Caki2 (cell line): ENCODE measurements at regions not wholly inside any gene's neighbourhood (a gene's known extent, or its start where the extent isn't known, plus 50 kb on each side); places are given as distances from the start of the nearest gene placed in this dataset.
"Not testable (repeated sequence)": the region's sequence is repeated elsewhere in the genome, so short reads cannot be mapped to it uniquely, and the experiment has no call there.

Source experiments
- DNase-seq: peaks from one replicate; pipeline ENCODE4 v3.0.0-alpha.2; 2015; ENCODE audit warnings: low read depth
- in situ Hi-C: cut with HindIII; loops from 2 replicates; pipeline ENCODE4 v1.10.0; 2016; ENCODE audit warnings: low sequenced_read_pairs, low pct_unique_long_range_greater_than_20kb, mixed read lengths

- no peak for DNase-seq
- in situ Hi-C loops, result no loop called here
These were observed 260.4 kb downstream of the LPIN1 start for GRCh38 chr2:12006850-12007249.

GRCh38 chr2:12007282-12007681 lies 260.9 kb downstream of the LPIN1 start:
- in situ Hi-C loops, result no loop called here
- DNase-seq, result no peak

GRCh38 chr2:12008425-12009061 lies 262.1 kb downstream of the LPIN1 start:
- in situ Hi-C loops, result no loop called here
- DNase-seq, result peak; percentile 50

DNA sequence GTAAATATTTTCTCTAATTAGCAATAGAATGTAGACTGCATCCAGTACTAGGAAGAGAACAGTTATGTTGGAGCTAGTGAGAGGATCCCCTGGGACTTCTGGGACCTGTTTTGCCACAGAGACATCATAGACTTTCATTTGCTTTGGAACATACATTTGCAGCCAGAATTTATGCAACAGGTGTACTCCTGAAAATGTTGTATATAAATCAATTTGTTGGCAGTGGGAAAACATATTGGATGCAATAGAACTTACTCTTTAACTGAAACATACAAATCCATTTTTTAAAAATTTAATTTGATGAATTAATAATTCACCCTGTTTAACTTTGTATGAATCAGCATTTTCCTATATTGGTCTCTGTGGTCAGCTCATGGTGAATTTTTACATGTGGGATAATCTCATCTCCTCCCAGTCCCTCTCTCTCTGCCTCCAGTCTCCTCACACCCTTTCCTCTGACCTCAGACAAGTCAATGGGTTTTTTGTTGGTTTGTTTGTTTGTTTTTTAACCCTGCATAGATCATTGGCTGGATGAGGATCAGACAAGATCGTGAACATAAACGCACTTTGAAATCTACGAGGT lies 263.0 kb downstream of the LPIN1 start:
- peak; percentile 63 for DNase-seq
- in situ Hi-C loops, result no loop called here

GRCh38 chr2:12010059-12010458 lies 263.6 kb downstream of the LPIN1 start:
- in situ Hi-C loops, result no loop called here
- DNase-seq, result no peak

- no peak for DNase-seq
These were observed 264.3 kb downstream of the LPIN1 start for GRCh38 chr2:12010779-12011178.

GRCh38 chr2:12014088-12014960 lies 267.9 kb downstream of the LPIN1 start:
- in situ Hi-C loops, result no loop called here
- DNase-seq, result no peak

More at GRCh38 chr2:12010779-12011178, 264.3 kb downstream of the LPIN1 start:
- in situ Hi-C loops, result no loop called here

- in situ Hi-C loops, result no loop called here
- DNase-seq, result no peak
These were observed 271.2 kb downstream of the LPIN1 start for GRCh38 chr2:12017499-12018157.

DNA sequence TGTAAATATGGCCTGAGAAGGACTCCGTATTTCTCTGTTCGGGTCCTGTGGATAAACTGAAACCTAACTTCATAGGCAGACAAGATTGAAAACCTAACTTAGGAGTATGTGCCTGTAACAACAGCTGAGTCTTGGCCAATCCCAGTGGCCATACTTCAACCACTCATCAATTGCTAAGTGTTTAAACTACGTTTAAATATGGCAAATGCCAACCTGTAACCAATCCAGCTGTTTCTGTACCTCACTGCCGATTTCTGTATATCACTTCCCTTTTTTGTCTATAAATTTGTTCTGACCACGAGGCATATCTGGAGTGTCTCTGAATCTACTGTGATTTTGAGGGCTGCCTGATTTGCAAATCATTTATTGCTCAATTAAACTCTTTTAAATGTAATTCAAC lies 272.3 kb downstream of the LPIN1 start:
- DNase-seq, result not testable (repeated sequence)

DNA sequence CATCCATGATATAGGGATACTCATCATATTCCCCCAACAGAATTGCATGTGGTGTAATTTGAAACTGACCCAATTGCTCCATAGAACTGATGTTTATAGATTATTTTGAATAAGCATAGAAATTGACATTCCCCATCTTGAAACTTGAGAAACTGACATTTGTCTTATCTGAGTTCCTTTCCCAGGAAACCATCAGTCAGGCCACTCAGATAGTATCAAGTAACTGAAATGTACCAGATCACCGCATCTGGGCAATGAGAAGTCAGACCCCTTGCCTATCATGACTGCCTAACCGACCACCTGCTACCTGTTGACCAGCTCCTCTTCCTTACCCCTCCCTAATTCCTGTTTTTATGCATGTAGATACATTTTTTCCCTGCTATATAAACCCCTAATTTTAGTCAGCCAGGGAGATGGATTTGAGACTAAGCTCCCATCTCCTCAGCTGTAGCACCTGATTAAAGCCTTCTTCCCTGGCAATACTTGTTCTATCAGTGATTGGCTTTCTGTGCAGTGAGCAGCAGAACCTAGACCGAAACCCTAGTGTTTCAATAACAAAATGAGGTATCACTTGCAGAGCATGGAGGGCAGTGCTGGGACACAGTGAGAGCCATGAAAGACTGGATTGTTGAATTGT lies 274.5 kb downstream of the LPIN1 start:
- in situ Hi-C loops, result no loop called here

More for the DNA sequence above, 272.3 kb downstream of the LPIN1 start:
- in situ Hi-C loops, result not testable (repeated sequence)

DNA sequence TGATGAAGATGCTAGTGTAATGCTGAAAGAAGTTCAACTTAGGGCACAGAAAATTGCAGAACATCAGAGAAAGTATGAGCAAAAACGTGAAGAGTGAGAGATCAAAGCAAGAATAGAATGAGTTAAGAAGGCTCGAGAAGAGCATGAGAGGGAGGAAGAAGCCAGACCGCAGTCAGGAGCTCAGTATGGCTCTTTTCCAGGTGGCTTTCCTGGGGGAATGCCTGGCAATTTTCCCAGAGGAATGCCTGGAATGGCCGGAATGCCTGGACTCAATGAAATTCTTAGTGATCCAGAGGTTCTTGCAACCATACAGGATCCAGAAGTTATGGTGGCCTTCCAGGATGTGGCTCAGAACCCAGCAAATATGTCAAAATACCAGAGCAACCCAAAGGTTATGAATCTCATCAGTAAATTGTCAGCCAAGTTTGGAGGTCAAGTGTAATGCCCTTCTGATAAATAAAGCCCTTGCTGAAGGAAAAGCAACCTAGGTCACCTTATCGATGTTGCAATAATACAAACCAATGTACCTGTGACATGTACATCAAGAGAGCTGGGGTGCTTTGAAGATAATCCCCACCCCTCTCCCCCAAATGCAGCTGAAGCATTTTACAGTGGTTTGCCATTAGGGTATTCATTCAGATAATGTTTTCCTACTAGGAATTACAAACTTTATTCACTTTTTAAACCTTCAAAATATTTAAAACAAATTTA lies 277.9 kb downstream of the LPIN1 start:
- in situ Hi-C loops, result not testable (repeated sequence)
- peak; percentile 60 for DNase-seq

More for the DNA sequence above, 274.5 kb downstream of the LPIN1 start:
- no peak for DNase-seq

DNA sequence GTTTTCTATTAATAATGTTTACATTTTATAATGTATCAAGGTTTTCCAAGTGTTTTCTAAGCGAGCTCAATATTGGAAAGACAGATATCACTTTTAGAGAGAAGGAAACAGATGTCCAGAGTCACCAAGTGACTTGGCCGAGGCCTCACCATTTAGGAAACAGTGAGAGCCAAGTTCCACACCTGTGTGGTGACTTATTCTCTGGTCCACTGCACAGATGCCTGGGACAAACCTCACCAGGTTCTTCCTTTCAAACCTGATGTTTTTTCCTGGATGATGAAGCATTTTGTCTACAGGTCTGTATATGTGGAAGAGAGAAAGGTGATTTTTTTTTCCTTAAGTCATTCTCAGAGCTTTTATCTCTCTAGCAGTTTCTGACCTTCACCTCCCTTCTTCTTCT lies 280.7 kb downstream of the LPIN1 start:
- in situ Hi-C loops, result no loop called here

DNA sequence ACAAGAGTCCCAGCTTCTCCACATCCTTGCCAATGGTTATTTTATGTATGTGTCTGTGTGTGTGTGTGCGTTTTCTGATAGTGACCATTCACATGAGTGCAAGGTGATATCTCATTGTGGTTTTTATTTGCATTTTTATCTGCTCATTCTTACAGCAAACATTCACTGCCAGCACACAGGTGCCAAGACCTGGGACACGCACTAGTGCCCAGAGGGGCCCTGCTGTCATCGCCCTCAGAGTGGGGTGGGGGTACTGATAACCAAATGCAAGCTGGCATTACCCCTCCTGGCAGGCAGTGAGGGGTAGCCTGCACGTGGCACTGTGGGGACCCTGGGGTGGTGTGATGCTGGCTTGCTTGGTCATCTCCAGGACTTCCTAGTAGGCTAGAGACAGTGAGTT lies 285.4 kb downstream of the LPIN1 start:
- DNase-seq, result no peak
- in situ Hi-C loops, result no loop called here

More for the DNA sequence above, 280.7 kb downstream of the LPIN1 start:
- DNase-seq, result no peak

DNA sequence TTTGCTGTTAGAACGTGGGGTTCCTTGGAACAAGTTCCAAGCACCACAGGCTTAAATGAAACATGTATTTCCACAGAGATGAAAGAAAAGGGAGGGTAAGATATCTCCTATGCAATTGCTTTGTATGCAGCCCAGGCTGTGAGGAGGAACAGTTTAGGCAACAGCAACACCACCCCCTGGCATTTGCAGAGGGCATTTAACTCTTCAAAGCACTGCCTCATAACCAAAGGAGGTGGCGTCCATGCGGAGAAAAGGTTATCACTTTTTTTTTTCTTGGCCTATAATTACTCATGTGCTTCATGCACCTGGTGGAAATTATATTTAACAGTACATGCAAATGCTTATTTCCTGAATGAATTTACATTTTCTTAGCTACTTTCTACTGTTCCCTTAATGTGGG lies 286.0 kb downstream of the LPIN1 start:
- DNase-seq, result no peak
- in situ Hi-C loops, result no loop called here

DNA sequence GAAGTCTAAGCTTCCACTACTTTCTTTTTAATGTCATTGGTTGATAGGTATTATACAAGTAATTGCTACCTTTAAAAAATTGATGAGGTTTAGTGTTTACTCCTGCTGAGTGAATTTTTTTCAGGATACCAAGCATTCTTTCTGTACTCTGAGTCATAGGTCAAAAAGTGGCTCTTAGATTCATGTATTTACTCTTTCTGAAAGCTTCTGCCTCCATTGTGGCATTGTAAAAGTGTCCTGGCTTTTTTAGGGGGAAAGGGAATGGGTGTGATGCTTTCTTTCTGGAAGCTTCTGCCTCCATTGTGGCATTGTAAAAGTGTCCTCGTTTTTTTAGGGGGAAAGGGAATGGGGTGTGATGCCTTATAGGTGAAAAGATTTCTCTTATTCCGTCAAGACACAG lies 286.5 kb downstream of the LPIN1 start:
- in situ Hi-C loops, result no loop called here
- DNase-seq, result no peak

- in situ Hi-C loops, result no loop called here
- no peak for DNase-seq
These were observed 287.1 kb downstream of the LPIN1 start for GRCh38 chr2:12033494-12033893.

DNA sequence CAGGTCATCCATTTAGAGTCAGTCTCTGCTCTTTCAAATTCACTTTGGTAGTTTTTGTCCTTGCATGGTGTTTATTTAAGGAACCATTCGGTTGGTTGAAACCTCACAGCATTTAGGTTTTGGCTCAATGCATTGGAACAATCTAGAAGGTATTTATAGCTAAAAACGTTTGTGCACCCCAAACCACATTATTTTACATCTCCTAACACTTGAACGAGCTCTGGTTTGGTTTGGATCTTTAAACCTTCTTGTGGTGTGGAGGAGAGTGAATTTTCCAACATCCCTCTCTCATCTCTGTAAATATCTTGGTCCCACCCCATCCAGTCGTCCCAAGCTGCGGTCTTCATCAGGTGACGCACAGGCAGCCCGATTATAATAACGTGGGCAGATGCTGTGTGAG lies 287.9 kb downstream of the LPIN1 start:
- DNase-seq, result no peak
- in situ Hi-C loops, result no loop called here
